ENCODE measurements at regions not wholly inside any gene's neighbourhood (a gene's known extent, or its start where the extent isn't known, plus 50 kb on each side); places are given as distances from the start of the nearest gene placed in this dataset.

DNA sequence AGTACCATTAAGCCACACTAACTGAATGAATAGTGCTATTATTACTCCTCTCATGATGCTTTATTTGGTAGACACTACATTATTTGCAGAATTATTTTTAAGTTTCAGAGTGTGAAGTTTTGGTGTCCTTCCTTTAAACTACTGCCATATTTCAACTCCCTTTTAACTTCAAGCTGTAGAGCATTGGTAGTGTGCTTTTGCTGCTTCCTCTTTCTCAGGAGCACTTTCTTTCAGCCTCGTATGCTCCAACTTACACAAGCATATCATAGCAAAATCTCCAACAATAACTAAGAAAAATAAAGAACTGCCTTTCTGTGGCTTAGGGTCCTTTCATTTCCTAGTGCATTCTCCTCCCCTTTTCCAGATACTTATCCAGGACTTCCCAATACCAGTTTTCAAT lies 476.4 kb upstream of the AGTR1 start:
- no peak for DNase-seq (ENCODE audit: low read depth)

- peak; percentile 74 for DNase-seq (ENCODE audit: low read depth)
These were observed 474.4 kb upstream of the AGTR1 start for GRCh38 chr3:148223266-148223665.

DNA sequence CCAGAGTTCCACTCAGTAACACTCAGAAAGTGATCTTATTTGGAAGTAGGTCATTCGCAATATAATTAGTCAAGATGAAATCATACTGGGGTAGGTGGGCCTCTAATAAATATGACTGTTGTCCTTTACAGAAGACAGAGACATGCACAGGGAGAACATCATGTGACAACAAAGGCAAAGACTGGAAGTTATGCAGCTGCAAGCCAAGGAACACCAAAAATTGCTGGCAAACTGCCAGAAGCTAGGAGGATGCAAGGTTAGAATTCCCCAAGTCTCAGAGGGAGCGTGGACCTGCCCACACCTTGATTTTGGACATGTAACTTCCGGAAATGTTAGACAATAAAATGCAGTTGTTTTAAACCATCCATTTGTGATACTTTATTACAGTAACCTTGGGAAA lies 471.5 kb upstream of the AGTR1 start:
- no peak for DNase-seq (ENCODE audit: low read depth)

GRCh38 chr3:148227534-148227933 lies 470.2 kb upstream of the AGTR1 start:
- no peak for DNase-seq (ENCODE audit: low read depth)

- no peak for DNase-seq (ENCODE audit: low read depth)
These were observed 468.6 kb upstream of the AGTR1 start for GRCh38 chr3:148229107-148229506.

DNA sequence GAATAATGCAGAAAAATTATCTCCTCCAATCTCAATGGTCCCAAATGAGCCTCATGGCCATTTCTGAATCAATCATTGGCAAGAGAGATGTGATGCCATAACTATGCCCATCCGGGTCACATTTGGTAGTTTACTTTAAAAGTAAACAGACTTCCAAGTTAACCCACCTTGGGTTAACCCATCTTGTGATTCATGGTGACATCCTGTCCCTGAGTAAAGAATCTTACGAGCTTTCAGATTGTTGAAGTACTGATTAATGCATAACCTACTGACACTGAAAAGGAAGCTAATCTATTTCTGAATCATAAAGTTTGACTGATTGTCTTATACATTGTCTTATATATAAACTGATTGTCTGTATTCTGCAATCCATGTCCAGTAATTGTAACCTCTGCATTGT lies 467.2 kb upstream of the AGTR1 start:
- no peak for DNase-seq (ENCODE audit: low read depth)

DNA sequence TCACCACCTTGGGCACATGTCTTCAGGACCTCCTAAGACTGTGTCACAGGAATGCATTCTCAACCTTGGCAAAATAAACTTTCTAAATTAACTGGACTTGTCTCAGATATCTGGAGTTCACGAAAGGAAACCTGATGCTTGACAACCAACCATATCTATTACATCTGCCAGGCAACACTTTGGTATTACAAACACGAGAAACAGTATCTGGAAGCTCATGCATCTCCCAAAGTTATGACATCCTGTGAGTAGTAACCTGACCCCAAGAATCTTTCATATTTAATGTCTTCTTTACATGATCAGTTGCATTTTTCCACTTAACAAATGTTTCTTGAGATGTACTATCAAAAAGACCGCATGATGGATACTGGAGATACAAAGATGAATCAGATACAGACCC lies 465.3 kb upstream of the AGTR1 start:
- no peak for DNase-seq (ENCODE audit: low read depth)

DNA sequence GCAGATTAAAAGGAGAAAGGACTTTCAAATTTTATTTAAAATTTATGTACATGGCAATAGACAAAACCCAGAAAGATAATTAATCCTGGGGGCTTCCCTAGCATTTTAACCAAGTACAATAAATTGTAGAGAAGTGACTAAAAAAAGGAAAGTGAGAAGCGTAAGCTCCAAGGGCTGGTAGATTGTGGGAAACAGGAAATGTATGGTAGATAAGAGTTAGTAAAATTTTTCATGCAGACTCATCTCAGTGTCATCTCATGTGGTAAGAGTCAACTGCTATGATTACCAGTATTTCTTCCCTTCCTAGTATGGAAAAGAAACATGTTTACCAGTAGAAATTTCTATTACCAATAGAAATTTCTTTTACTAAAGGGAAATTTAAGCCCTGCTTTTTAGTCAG lies 464.3 kb upstream of the AGTR1 start:
- no peak for DNase-seq (ENCODE audit: low read depth)

DNA sequence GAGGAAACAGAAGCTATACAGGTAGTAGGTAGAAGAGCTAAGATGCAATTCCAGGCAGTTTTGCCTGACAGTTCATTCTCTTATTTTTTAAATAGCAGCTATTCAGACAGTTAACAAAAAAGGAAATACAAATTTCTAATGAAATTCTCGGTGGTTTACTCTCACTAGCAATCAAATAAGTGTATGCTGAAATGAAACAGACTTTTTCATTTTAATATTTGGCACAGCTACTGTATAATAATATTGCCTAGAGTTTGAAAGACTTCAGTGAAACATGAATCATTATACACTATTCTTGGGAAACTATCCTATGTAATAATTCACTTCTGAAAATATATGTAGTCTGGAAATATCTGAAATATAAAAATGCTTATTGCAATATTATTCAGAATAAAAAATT lies 463.2 kb upstream of the AGTR1 start:
- no peak for DNase-seq (ENCODE audit: low read depth)

- DNase-seq (ENCODE audit: low read depth) = no peak
These were observed 462.1 kb upstream of the AGTR1 start for GRCh38 chr3:148235566-148235965.

- peak; percentile 20 for DNase-seq (ENCODE audit: low read depth)
These were observed 459.3 kb upstream of the AGTR1 start for GRCh38 chr3:148238421-148238821.

DNA sequence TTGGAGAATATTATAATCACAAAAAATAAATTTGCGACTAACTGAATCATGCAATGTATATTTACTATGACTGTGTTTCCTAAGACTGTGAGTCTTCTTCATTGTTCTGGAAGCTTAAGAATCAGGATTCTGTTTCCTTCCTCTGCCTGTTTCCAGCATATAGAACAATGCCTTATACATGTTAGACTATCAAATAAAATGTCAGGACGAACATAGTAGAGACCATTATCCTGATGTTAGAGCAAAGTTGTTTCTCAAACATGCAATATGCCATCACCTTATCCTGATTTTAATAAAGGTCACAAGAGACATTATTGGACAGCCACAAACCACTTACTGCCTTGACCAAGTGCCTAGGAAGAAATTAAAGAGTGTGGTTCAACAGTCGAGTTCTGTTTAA lies 457.4 kb upstream of the AGTR1 start:
- DNase-seq (ENCODE audit: low read depth) = no peak

- no peak for DNase-seq (ENCODE audit: low read depth)
These were observed 454.1 kb upstream of the AGTR1 start for GRCh38 chr3:148243609-148244008.

DNA sequence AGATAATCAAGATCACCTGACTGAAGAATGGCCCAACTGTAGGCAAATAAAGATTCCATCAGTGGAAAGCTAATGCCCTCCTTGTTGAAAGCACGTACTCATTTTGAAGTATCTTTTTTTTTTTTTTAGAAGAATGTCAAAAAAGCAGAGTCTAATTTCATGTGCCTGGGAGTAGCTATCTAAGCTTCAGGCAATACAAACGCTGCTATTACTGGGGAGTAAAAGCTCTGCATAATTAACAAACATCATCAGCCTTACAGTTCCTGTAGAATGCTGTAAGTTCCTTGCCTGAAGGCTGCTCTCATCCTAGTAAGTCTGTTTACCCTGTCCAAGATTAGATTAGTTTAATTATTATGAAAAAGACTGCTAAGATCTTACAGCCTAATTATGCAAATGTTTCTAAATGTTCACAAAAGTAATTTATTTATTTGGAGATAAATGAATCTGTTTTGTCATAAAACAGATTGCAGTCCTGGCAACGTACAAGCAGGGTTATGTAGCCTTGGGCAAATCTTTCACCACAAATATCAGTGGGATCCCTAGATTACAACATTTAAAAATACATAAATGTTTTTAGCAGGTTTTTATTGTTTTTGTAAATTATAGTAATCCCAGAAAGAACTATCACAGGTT lies 451.3 kb upstream of the AGTR1 start:
- DNase-seq (ENCODE audit: low read depth) = no peak

DNA sequence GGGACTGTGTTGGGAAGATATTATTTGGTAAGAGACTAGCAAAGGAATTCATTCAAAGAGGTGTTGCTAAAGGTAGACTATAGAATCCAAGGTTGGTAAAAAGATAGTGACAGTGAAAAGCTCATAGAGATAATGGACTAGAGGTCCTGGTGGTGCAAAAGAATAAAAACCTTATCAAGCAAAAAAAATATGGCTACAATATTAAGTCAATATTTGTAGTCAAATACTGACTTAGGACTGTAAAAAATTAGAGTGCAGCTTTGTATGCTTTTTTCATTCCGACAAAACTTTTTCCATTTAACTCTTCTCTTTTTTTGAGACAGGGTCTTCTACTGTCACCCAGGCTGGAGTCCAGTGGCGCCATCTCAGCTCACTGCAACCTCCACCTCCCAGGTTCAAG lies 444.0 kb upstream of the AGTR1 start:
- DNase-seq (ENCODE audit: low read depth) = no peak

- no peak for DNase-seq (ENCODE audit: low read depth)
These were observed 443.3 kb upstream of the AGTR1 start for GRCh38 chr3:148254402-148254801.

- no peak for DNase-seq (ENCODE audit: low read depth)
These were observed 441.4 kb upstream of the AGTR1 start for GRCh38 chr3:148255981-148256969.

DNA sequence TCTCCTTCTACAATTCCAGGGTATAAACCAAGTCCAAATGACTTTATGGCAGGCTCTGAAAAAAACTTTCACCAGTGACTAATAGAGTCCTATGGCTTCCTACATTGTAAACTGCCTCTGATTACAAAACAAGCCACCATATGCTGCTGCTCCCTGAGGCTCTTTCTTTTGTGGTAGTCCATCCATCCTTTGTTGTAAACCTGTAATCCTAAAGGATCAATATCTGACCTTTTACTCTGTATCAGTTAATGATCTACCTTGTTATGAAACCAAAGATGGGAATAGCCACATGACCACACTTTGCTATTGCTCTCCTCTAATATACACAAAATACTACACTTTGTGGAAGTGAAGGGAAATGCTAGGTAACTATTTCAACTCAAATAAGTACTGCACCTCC lies 434.7 kb upstream of the AGTR1 start:
- DNase-seq (ENCODE audit: low read depth) = no peak

DNA sequence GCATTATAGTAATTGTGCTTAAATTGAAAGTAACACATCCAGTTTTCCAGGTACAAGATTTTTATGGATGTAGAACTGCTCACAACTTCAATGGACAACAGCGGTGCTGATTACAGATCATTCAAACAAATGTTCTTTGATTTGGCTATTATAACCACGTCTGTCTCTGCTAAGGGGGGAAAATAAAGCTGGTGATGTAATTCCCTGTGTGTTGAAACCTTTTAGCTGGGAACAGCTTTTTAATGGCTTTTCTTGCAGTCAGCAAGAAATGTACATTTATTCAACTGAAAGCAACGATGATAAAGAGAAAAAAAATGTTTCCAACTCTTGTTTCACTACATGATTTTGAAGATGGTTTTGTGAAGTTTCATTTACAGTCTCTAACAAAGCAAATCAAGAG lies 431.9 kb upstream of the AGTR1 start:
- DNase-seq (ENCODE audit: low read depth) = no peak

GRCh38 chr3:148266341-148266740 lies 431.4 kb upstream of the AGTR1 start:
- no peak for DNase-seq (ENCODE audit: low read depth)

- DNase-seq (ENCODE audit: low read depth) = no peak
These were observed 427.9 kb upstream of the AGTR1 start for GRCh38 chr3:148269816-148270215.

- DNase-seq (ENCODE audit: low read depth) = no peak
These were observed 417.0 kb upstream of the AGTR1 start for GRCh38 chr3:148280623-148281242.

- no peak for DNase-seq (ENCODE audit: low read depth)
These were observed 408.5 kb upstream of the AGTR1 start for GRCh38 chr3:148289159-148289558.

Measured in stromal cell of bone marrow (primary cell).